Breast epithelium (tissue), 3 donors: ENCODE measurements at regions not wholly inside any gene's neighbourhood (a gene's known extent, or its start where the extent isn't known, plus 50 kb on each side); places are given as distances from the start of the nearest gene placed in this dataset.

Experiments
- POLR2A ChIP-seq: fragments of 450-650 bp; IDR thresholded peaks from one replicate; pipeline ENCODE4 v1.6.1; 2016; ENCODE audit warnings: antibody characterized with exemption, mild to moderate bottlenecking, moderate library complexity
- TF ChIP-seq, protein P1 (sequence below), 3 donors: fragments of 450-650 bp; IDR thresholded peaks; one replicate each; pipeline ENCODE4 v1.5.1; 2016 to 2017; ENCODE audit warnings: antibody characterized with exemption in 3 of 3, mild to moderate bottlenecking in 3 of 3, moderate library complexity in 3 of 3

DNA sequence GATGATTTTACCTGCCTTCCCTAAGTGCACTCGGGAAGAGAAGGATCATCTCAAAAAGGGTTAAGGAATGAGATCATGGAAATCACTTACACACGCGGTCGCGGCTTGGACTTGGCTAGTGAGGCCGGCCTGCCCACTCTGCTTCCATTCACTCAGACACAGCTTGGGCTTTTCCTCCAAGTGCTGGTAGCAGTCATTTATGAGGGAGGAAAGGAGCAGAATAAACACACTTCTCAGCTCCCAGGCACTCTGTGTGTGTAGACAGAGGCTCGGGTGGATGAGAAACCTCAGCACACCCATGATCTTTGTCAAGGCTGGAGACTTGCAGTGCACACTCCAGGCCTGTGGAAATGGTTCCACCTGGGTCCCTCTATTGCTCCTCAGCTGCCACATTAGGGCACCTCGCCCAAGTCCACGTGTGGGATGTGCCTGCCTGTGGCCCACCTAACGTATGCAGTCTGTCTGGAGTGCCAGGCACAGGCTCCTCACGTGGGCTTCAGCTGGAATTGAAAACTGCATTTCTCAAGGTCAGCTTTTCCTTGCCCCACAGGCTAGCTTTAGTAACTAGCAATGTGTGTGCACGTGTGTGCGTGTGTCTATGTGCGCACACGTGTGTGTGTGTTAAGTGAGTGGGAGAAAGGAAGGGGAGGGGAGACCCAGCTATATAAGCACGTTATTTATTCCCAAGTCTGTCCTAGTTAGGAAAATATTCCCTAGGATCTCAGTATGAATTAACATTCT is 288.4 kb downstream of the SOX11 start:
- TF ChIP-seq, protein P1, sequence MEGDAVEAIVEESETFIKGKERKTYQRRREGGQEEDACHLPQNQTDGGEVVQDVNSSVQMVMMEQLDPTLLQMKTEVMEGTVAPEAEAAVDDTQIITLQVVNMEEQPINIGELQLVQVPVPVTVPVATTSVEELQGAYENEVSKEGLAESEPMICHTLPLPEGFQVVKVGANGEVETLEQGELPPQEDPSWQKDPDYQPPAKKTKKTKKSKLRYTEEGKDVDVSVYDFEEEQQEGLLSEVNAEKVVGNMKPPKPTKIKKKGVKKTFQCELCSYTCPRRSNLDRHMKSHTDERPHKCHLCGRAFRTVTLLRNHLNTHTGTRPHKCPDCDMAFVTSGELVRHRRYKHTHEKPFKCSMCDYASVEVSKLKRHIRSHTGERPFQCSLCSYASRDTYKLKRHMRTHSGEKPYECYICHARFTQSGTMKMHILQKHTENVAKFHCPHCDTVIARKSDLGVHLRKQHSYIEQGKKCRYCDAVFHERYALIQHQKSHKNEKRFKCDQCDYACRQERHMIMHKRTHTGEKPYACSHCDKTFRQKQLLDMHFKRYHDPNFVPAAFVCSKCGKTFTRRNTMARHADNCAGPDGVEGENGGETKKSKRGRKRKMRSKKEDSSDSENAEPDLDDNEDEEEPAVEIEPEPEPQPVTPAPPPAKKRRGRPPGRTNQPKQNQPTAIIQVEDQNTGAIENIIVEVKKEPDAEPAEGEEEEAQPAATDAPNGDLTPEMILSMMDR (IDR thresholded peaks at IDR 0.05) = no peak
- no peak for TF ChIP-seq POLR2A
